Body of pancreas (tissue), 4 donors: ENCODE measurements at regions not wholly inside any gene's neighbourhood (a gene's known extent, or its start where the extent isn't known, plus 50 kb on each side); places are given as distances from the start of the nearest gene placed in this dataset.

ENCODE experiments used
- POLR2A ChIP-seq, 3 donors: fragments of 450-650 bp; IDR thresholded peaks; one replicate each; pipeline ENCODE4 v1.6.1; 2016; ENCODE audit warnings: antibody characterized with exemption in 3 of 3, mild to moderate bottlenecking in 2 of 3
- TF ChIP-seq, protein P1 (sequence below), 7 experiments: fragments of 450-650 bp in 4 of 7; fragments of 200-600 bp in 3 of 7; sonication (generic) in 3 of 7; IDR thresholded peaks; one replicate each; pipeline ENCODE4 v1.5.1; 2016 to 2019; ENCODE audit warnings: antibody characterized with exemption in 7 of 7

DNA sequence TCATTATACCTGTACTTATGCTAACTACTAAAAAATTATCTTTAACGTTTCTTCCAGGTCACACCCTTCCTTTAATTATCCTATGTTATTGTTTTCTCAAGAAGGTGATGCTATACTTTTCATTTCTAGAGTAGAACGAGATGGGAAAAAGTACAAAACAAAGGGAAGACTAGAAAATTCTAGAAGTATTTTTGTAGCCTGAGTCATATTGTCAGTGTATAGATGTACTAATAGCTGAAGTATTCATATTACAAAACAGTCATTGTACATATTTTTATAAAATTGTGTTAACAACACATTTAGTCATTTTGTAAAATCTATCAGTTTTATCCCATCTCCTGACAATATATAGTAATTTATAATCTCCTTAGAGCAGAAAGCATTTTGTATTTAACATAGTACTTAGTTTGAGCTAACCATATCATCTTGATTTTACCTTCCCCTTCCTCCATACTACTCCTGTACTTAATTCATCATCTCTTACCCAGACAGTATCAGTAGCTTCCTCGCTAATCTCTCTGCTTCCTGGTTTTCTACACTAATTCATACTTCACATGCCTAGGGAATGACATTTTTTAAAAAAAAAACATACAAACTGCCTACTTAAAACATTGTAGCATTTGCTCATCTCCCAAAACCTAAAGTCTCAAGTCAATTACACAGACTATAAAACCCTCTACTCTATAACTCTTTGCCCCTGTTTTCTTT lies 920.9 kb downstream of the RPS29 start:
- TF ChIP-seq, protein P1, sequence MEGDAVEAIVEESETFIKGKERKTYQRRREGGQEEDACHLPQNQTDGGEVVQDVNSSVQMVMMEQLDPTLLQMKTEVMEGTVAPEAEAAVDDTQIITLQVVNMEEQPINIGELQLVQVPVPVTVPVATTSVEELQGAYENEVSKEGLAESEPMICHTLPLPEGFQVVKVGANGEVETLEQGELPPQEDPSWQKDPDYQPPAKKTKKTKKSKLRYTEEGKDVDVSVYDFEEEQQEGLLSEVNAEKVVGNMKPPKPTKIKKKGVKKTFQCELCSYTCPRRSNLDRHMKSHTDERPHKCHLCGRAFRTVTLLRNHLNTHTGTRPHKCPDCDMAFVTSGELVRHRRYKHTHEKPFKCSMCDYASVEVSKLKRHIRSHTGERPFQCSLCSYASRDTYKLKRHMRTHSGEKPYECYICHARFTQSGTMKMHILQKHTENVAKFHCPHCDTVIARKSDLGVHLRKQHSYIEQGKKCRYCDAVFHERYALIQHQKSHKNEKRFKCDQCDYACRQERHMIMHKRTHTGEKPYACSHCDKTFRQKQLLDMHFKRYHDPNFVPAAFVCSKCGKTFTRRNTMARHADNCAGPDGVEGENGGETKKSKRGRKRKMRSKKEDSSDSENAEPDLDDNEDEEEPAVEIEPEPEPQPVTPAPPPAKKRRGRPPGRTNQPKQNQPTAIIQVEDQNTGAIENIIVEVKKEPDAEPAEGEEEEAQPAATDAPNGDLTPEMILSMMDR (IDR thresholded peaks at IDR 0.05), result no peak
- TF ChIP-seq POLR2A (IDR thresholded peaks at IDR 0.05), result no peak
